Gastrocnemius medialis (tissue), 4 donors: ENCODE measurements at regions not wholly inside any gene's neighbourhood (a gene's known extent, or its start where the extent isn't known, plus 50 kb on each side); places are given as distances from the start of the nearest gene placed in this dataset.

Experiments
- CTCF ChIP-seq, 5 experiments: fragments of 450-650 bp in 3 of 5; fragments of 200-600 bp in 2 of 5; sonication (generic) in 2 of 5; IDR thresholded peaks in 4 of 5; conservative IDR thresholded peaks in 1 of 5; 1 replicate in 4 of 5; 2 replicates in 1 of 5; pipeline ENCODE4 v1.5.1; 2016 to 2019; ENCODE audit warnings: antibody characterized with exemption in 5 of 5, mild to moderate bottlenecking in 3 of 5, moderate library complexity in 3 of 5
- POLR2A ChIP-seq, 2 donors: fragments of 450-650 bp; IDR thresholded peaks; one replicate each; pipeline ENCODE4 v1.6.1; 2017; ENCODE audit warnings: antibody characterized with exemption in 2 of 2, mild to moderate bottlenecking in 2 of 2, moderate library complexity in 2 of 2

GRCh38 chr15:26091184-26091583 lies 228.1 kb upstream of the ATP10A start:
- TF ChIP-seq CTCF (IDR thresholded peaks at IDR 0.05 in 4 of 5, conservative IDR thresholded peaks at IDR 0.05 in 1 of 5) (no peak), POLR2A (IDR thresholded peaks at IDR 0.05) (no peak)
